Posterior cingulate gyrus (tissue), 11 donors: ENCODE measurements at regions not wholly inside any gene's neighbourhood (a gene's known extent, or its start where the extent isn't known, plus 50 kb on each side); places are given as distances from the start of the nearest gene placed in this dataset.

Experiments used
- DNase-seq, 10 donors: peaks; one replicate each; pipeline versions ENCODE4 v3.0.0 to v3.0.0-alpha.2; 2020 to 2021; ENCODE audit warnings: mixed read lengths in 3 of 10
- intact Hi-C: fragments of 100-400 bp; cut with DNase I; formaldehyde crosslinking; loops from one replicate; pipeline ENCODE4 v1.15.1; 2023

GRCh38 chrX:79645749-79646148, 278.6 kb upstream of the ITM2A start:
- DNase-seq, result no peak
- intact Hi-C loops, result no loop called here

GRCh38 chrX:79631526-79631925, 264.4 kb upstream of the ITM2A start:
- no peak for DNase-seq
- intact Hi-C loops, result no loop called here

GRCh38 chrX:79630033-79631009, 263.2 kb upstream of the ITM2A start:
- DNase-seq, result no peak
- intact Hi-C loops, result no loop called here

GRCh38 chrX:79623098-79623762, 256.1 kb upstream of the ITM2A start:
- DNase-seq, result no peak
- intact Hi-C loops, result no loop called here

GRCh38 chrX:79618280-79618679, 251.1 kb upstream of the ITM2A start:
- intact Hi-C loops, result no loop called here
- DNase-seq, result no peak

- intact Hi-C loops, result no loop called here
- DNase-seq, result no peak
These were observed 237.2 kb upstream of the ITM2A start for GRCh38 chrX:79604364-79604763.

- intact Hi-C loops, result no loop called here
- no peak for DNase-seq
These were observed 234.4 kb upstream of the ITM2A start for GRCh38 chrX:79601341-79602131.

GRCh38 chrX:79592259-79592658, 225.1 kb upstream of the ITM2A start:
- intact Hi-C loops, result no loop called here
- DNase-seq, result no peak

GRCh38 chrX:79588233-79588632, 221.1 kb upstream of the ITM2A start:
- intact Hi-C loops, result no loop called here
- no peak for DNase-seq

GRCh38 chrX:79573760-79574159, 206.6 kb upstream of the ITM2A start:
- intact Hi-C loops, result no loop called here
- no peak for DNase-seq

- peak in 1 of 10 donors; percentile 15 for DNase-seq
- intact Hi-C loops, result no loop called here
These were observed 205.4 kb upstream of the ITM2A start for GRCh38 chrX:79572566-79572965.

- intact Hi-C loops, result no loop called here
These were observed 203.5 kb upstream of the ITM2A start for GRCh38 chrX:79570524-79571240.

GRCh38 chrX:79568309-79568708, 201.2 kb upstream of the ITM2A start:
- DNase-seq, result no peak
- intact Hi-C loops, result no loop called here

More at GRCh38 chrX:79570524-79571240, 203.5 kb upstream of the ITM2A start:
- DNase-seq, result peak in 2 of 10 donors; percentile 65 to 76

- intact Hi-C loops, result no loop called here
- no peak for DNase-seq
These were observed 197.2 kb upstream of the ITM2A start for GRCh38 chrX:79564362-79564761.

- intact Hi-C loops, result no loop called here
- no peak for DNase-seq
These were observed 192.2 kb upstream of the ITM2A start for GRCh38 chrX:79559290-79559689.

- intact Hi-C loops, result no loop called here
- DNase-seq, result no peak
These were observed 190.1 kb upstream of the ITM2A start for GRCh38 chrX:79557212-79557611.

GRCh38 chrX:79556800-79557199, 189.7 kb upstream of the ITM2A start:
- DNase-seq, result no peak
- intact Hi-C loops, result no loop called here

- DNase-seq, result peak in 1 of 10 donors; percentile 72
- intact Hi-C loops, result no loop called here
These were observed 163.4 kb upstream of the ITM2A start for GRCh38 chrX:79530310-79531108.

- no peak for DNase-seq
- intact Hi-C loops, result no loop called here
These were observed 157.5 kb upstream of the ITM2A start for GRCh38 chrX:79524642-79525041.
